Right lobe of liver (tissue), 6 donors: ENCODE measurements at regions not wholly inside any gene's neighbourhood (a gene's known extent, or its start where the extent isn't known, plus 50 kb on each side); places are given as distances from the start of the nearest gene placed in this dataset.

Source experiments
- ATAC-seq, 4 donors: fragments of 200-7000 bp; cut with Tn5 transposase; one replicate each; pipeline ENCODE4 v1.9.1; 2020; ENCODE audit warnings: mild to moderate bottlenecking in 4 of 4, moderate library complexity in 4 of 4
- DNase-seq, 3 donors: peaks; one replicate each; pipeline ENCODE4 v3.0.0-alpha.2; 2020
- H3K27ac ChIP-seq, 3 donors: fragments of 200-600 bp; one replicate each; pipeline ENCODE4 v1.8.0; 2022
- H3K27me3 ChIP-seq, 2 donors: fragments of 200-600 bp; one replicate each; pipeline ENCODE4 v1.8.0; 2022
- H3K36me3 ChIP-seq, 4 donors: fragments of 200-600 bp; sonication (generic) in 1 of 4; one replicate each; pipeline versions ENCODE4 v1.5.1 to v1.8.0; 2017 to 2022; ENCODE audit warnings: control low read depth in 1 of 4
- H3K4me1 ChIP-seq, 4 donors: fragments of 200-600 bp; sonication (generic) in 1 of 4; one replicate each; pipeline versions ENCODE4 v1.5.1 to v1.8.0; 2017 to 2022; ENCODE audit warnings: control low read depth in 1 of 4
- H3K4me3 ChIP-seq, 3 donors: fragments of 200-600 bp; one replicate each; pipeline ENCODE4 v1.8.0; 2022
- H3K9me3 ChIP-seq, 4 donors: fragments of 200-600 bp; sonication (generic) in 1 of 4; one replicate each; pipeline versions ENCODE4 v1.5.1 to v1.8.0; 2017 to 2022; ENCODE audit warnings: control low read depth in 1 of 4
- CTCF ChIP-seq, 4 donors: fragments of 200-600 bp in 3 of 4; fragments of 450-650 bp in 1 of 4; IDR thresholded peaks; one replicate each; pipeline versions ENCODE4 v1.5.1 to v1.8.0; 2016 to 2022; ENCODE audit warnings: antibody characterized with exemption in 4 of 4, mild to moderate bottlenecking in 2 of 4
- POLR2A ChIP-seq: fragments of 450-650 bp; IDR thresholded peaks from one replicate; pipeline ENCODE4 v1.6.1; 2017; ENCODE audit warnings: antibody characterized with exemption, mild to moderate bottlenecking
- WGBS: methylation state at CpG from one replicate; pipeline ENCODE4 v1.1.6; 2018; ENCODE audit warnings: low coverage, low lambda C conversion rate; ENCODE audit not compliant: insufficient coverage; ENCODE audit errors: missing lambda C conversion rate; 5-methylcytosine and 5-hydroxymethylcytosine counted together
- intact Hi-C, 2 donors: fragments of 100-400 bp; cut with DNase I; formaldehyde crosslinking; loops; one replicate each; pipeline versions ENCODE4 v1.11.2 to v1.14.1; 2022
- donor health status: DM: no; HTN: yes; CAD: no.
- donor health status: DM: no; HTN: no; CAD: no.
- donor health status: DM: no; HTN: no; CAD: no.
- donor health status: DM: no; HTN: yes; CAD: no.
- donor health status: DM: no; HTN: yes; CAD: no.

- ATAC-seq = no peak
- DNase-seq = no peak
Observed at GRCh38 chr13:81395368-81395767, 1054.4 kb upstream of the SPRY2 start.

DNA sequence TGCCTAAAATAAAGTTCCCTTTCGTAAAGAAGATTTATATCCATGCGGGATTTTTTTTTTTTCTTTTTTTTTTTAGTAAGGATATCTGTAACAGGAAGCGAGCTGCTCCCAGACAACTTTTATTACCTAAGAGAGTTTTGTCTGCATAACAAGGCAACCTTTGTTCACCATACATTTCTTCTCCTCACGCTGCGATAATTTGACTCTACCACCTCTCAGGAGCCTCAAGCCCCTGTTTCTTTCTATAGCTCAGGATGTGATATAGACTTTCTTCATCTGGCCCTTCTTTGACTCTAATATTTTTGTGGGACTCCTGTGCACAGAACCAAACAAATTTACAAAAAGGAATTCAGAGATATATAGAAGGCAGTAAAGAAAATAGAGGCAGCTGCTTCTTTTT, 1053.7 kb upstream of the SPRY2 start:
- no peaks in the 10 kb centered on the region for H3K9me3 ChIP-seq
- ATAC-seq (no peak), DNase-seq (no peak)
- no peaks in the 10 kb centered on the region for H3K4me1 ChIP-seq
- H3K36me3 ChIP-seq = no peaks in the 10 kb centered on the region
- TF ChIP-seq POLR2A (no peak), CTCF (IDR thresholded peaks at IDR 0.05) (no peak)
- no peak overlapping the region for H3K27ac ChIP-seq
- no peak overlapping the region for H3K4me3 ChIP-seq
- WGBS = 72% methylated on average over 5 of the region's 5 CpGs
- H3K27me3 ChIP-seq = no peaks in the 10 kb centered on the region
- intact Hi-C loops = no loop called here

More at GRCh38 chr13:81395368-81395767, 1054.4 kb upstream of the SPRY2 start:
- H3K27ac ChIP-seq = no peak overlapping the region
- 44% methylated on average over 3 of the region's 4 CpGs for WGBS
- H3K4me3 ChIP-seq = no peak overlapping the region
- no peaks in the 10 kb centered on the region for H3K27me3 ChIP-seq
- no peak for TF ChIP-seq POLR2A
- no peak for TF ChIP-seq CTCF (IDR thresholded peaks at IDR 0.05)
- no peaks in the 10 kb centered on the region for H3K4me1 ChIP-seq
- no peaks in the 10 kb centered on the region for H3K36me3 ChIP-seq
- intact Hi-C loops = no loop called here
- no peaks in the 10 kb centered on the region for H3K9me3 ChIP-seq

GRCh38 chr13:81393721-81394120, 1052.8 kb upstream of the SPRY2 start:
- 19% methylated on average over 1 of the region's 1 CpG for WGBS
- Histone ChIP-seq H3K27me3 (no peaks in the 10 kb centered on the region), H3K4me3 (no peak overlapping the region), H3K36me3 (no peaks in the 10 kb centered on the region), H3K4me1 (no peaks in the 10 kb centered on the region), H3K27ac (no peak overlapping the region), H3K9me3 (no peaks in the 10 kb centered on the region)
- ATAC-seq = no peak
- no peak for TF ChIP-seq CTCF (IDR thresholded peaks at IDR 0.05)
- no peak for TF ChIP-seq POLR2A
- no peak for DNase-seq
- intact Hi-C loops = no loop called here

- Histone ChIP-seq H3K4me1 (no peaks in the 10 kb centered on the region), H3K27me3 (no peaks in the 10 kb centered on the region), H3K36me3 (no peaks in the 10 kb centered on the region), H3K27ac (no peak overlapping the region), H3K9me3 (no peaks in the 10 kb centered on the region), H3K4me3 (no peak overlapping the region)
- WGBS = 24% methylated on average over 3 of the region's 3 CpGs
- no peak for ATAC-seq
- no peak for DNase-seq
- TF ChIP-seq CTCF (IDR thresholded peaks at IDR 0.05) (no peak), POLR2A (no peak)
- intact Hi-C loops = no loop called here
Observed at GRCh38 chr13:81393110-81393509, 1052.2 kb upstream of the SPRY2 start.

GRCh38 chr13:81388400-81388799, 1047.5 kb upstream of the SPRY2 start:
- whole genome bisulfite sequencing = 33% methylated on average over 1 of the region's 1 CpG
- H3K4me1 ChIP-seq = no peaks in the 10 kb centered on the region
- no peak overlapping the region for H3K4me3 ChIP-seq
- no peaks in the 10 kb centered on the region for H3K36me3 ChIP-seq
- ATAC-seq (no peak), DNase-seq (no peak)
- intact Hi-C loops = no loop called here
- TF ChIP-seq CTCF (IDR thresholded peaks at IDR 0.05) = no peak
- no peaks in the 10 kb centered on the region for H3K27me3 ChIP-seq
- no peak overlapping the region for H3K27ac ChIP-seq
- H3K9me3 ChIP-seq = no peaks in the 10 kb centered on the region
